SK-N-SH (cell line): ENCODE measurements at regions not wholly inside any gene's neighbourhood (a gene's known extent, or its start where the extent isn't known, plus 50 kb on each side); places are given as distances from the start of the nearest gene placed in this dataset.

Source experiments
- CTCF ChIA-PET: fragments of 300-600, 350-600 bp; formaldehyde crosslinking; extraction: SDS; loops from one replicate; lab custom pipeline; 2021; lab: Yijun Ruan, JAX
- POLR2A ChIA-PET: fragments of 350-600 bp; sonication (Branson Sonifier 250); formaldehyde crosslinking; extraction: SDS; loops from one replicate; lab custom pipeline; 2020; ENCODE audit warnings: antibody characterized with exemption, inconsistent platforms; lab: Yijun Ruan, JAX
- DNase-seq: peaks from one replicate; pipeline ENCODE4 v3.0.0; 2012
- H2AFZ ChIP-seq: fragments of 200-600 bp; sonication (generic); 2 replicates; pipeline ENCODE4 v1.8.1; 2016; ENCODE audit warnings: antibody characterized with exemption, mild to moderate bottlenecking, low read depth
- H3F3A ChIP-seq: fragments of 200-600 bp; sonication (generic); replicated peaks from 2 replicates; pipeline ENCODE3; 2016; ENCODE audit warnings: antibody characterized with exemption, mild to moderate bottlenecking; ENCODE audit not compliant: insufficient read depth
- H3K27ac ChIP-seq, 2 experiments: fragments of 200-500 bp in 1 of 2; fragments of 200-600 bp in 1 of 2; sonication (Bioruptor generic) in 1 of 2; sonication (generic), shearing (Covaris generic) in 1 of 2; 2 replicates each; pipeline versions ENCODE4 v1.5.1 to v1.6.1; 2014 to 2016; ENCODE audit warnings: low read depth in 2 of 2, inconsistent platforms in 1 of 2, low read length in 1 of 2, mild to moderate bottlenecking in 1 of 2, mixed read lengths in 1 of 2
- H3K27me3 ChIP-seq: fragments of 200-600 bp; sonication (generic), shearing (Covaris generic); 2 replicates; pipeline ENCODE4 v1.6.1; 2016; ENCODE audit warnings: mixed run types; ENCODE audit not compliant: insufficient read depth
- H3K36me3 ChIP-seq, 2 experiments: fragments of 200-500 bp in 1 of 2; fragments of 200-600 bp in 1 of 2; sonication (Bioruptor generic) in 1 of 2; sonication (generic) in 1 of 2; replicated peaks in 1 of 2; 2 replicates each; pipeline versions ENCODE3 to v1.5.1; 2014 to 2016; ENCODE audit warnings: low read length in 1 of 2, mild to moderate bottlenecking in 1 of 2; ENCODE audit not compliant: insufficient read depth in 2 of 2, control insufficient read depth in 1 of 2
- H3K4me1 ChIP-seq, 2 experiments: fragments of 200-500 bp in 1 of 2; fragments of 200-600 bp in 1 of 2; sonication (Bioruptor generic) in 1 of 2; sonication (generic), shearing (Covaris generic) in 1 of 2; 2 replicates each; pipeline versions ENCODE4 v1.5.1 to v1.6.1; 2014 to 2016; ENCODE audit warnings: low read depth in 1 of 2, low read length in 1 of 2, mixed run types in 1 of 2; ENCODE audit not compliant: insufficient read depth in 2 of 2, control insufficient read depth in 1 of 2
- H3K4me2 ChIP-seq: fragments of 200-600 bp; sonication (generic), shearing (Covaris generic); 2 replicates; pipeline ENCODE4 v1.6.1; 2017; ENCODE audit warnings: mixed run types
- H3K4me3 ChIP-seq, 2 experiments: fragments of 200-500 bp in 1 of 2; fragments of 200-600 bp in 1 of 2; sonication (Bioruptor generic) in 1 of 2; sonication (generic), shearing (Covaris generic) in 1 of 2; 2 replicates each; pipeline versions ENCODE4 v1.5.1 to v1.8.1; 2014 to 2016; ENCODE audit warnings: low read depth in 2 of 2, inconsistent platforms in 1 of 2, low read length in 1 of 2, mild to moderate bottlenecking in 1 of 2, mixed read lengths in 1 of 2, moderate library complexity in 1 of 2
- H3K79me2 ChIP-seq: fragments of 200-600 bp; sonication (generic); 2 replicates; pipeline ENCODE4 v1.8.1; 2017; ENCODE audit warnings: mild to moderate bottlenecking; ENCODE audit not compliant: insufficient read depth
- H3K9ac ChIP-seq: fragments of 200-600 bp; sonication (generic); 2 replicates; pipeline ENCODE4 v1.6.1; 2017; ENCODE audit warnings: mixed run types
- H3K9me2 ChIP-seq: fragments of 200-600 bp; sonication (generic); 2 replicates; pipeline ENCODE4 v1.6.1; 2017; ENCODE audit warnings: mixed run types
- H3K9me3 ChIP-seq: fragments of 200-600 bp; sonication (generic); 2 replicates; pipeline ENCODE4 v1.6.1; 2017; ENCODE audit warnings: mixed run types, mild to moderate bottlenecking, moderate library complexity
- H4K20me1 ChIP-seq: fragments of 200-600 bp; sonication (generic); 2 replicates; pipeline ENCODE4 v1.6.1; 2017; ENCODE audit warnings: mild to moderate bottlenecking, mixed run types; ENCODE audit not compliant: insufficient read depth
- CHD2 ChIP-seq: fragments of 150-350 bp; IDR thresholded peaks from 2 replicates; pipeline ENCODE4 v1.6.1; 2018; ENCODE audit warnings: low read length; ENCODE audit not compliant: partially characterized antibody
- EP300 ChIP-seq, 2 experiments: IDR thresholded peaks; 2 replicates each; pipeline versions ENCODE4 v1.4.0 to v1.6.1; 2012; ENCODE audit warnings: borderline replicate concordance in 1 of 2, low read depth in 1 of 2, low read length in 1 of 2
- FOSL2 ChIP-seq: IDR thresholded peaks from 2 replicates; pipeline ENCODE4 v1.4.0; 2012; ENCODE audit warnings: low read depth, mild to moderate bottlenecking, moderate library complexity, borderline replicate concordance
- FOXJ3 ChIP-seq: sonication (generic); formaldehyde crosslinking; IDR thresholded peaks from 2 replicates; pipeline ENCODE4 v1.5.1; 2020; ENCODE audit warnings: mild to moderate bottlenecking, missing genetic modification reagents
- FOXM1 ChIP-seq: IDR thresholded peaks from 2 replicates; pipeline ENCODE4 v1.4.0; 2012; ENCODE audit warnings: low read depth, mild to moderate bottlenecking
- GATA2 ChIP-seq: sonication (generic); formaldehyde crosslinking; IDR thresholded peaks from 2 replicates; pipeline ENCODE4 v1.5.0; 2020; ENCODE audit warnings: mild to moderate bottlenecking, missing genetic modification reagents
- MXI1 ChIP-seq: IDR thresholded peaks from 2 replicates; pipeline ENCODE4 v1.6.1; 2012; ENCODE audit warnings: mild to moderate bottlenecking, low read depth, low read length, improper control_type of control experiment
- POLR2AphosphoS5 ChIP-seq: IDR thresholded peaks from 2 replicates; pipeline ENCODE4 v1.6.1; 2012; ENCODE audit warnings: low read depth, low read length
- RCOR1 ChIP-seq: fragments of 150-350 bp; IDR thresholded peaks from 2 replicates; pipeline ENCODE4 v1.6.1; 2017; ENCODE audit warnings: antibody characterized with exemption, low read length
- RFX5 ChIP-seq: IDR thresholded peaks from 2 replicates; pipeline ENCODE4 v1.6.1; 2012; ENCODE audit warnings: mild to moderate bottlenecking, improper control_type of control experiment, low read length
- SMC3 ChIP-seq: IDR thresholded peaks from 2 replicates; pipeline ENCODE4 v1.6.1; 2012; ENCODE audit warnings: low read depth, low read length, improper control_type of control experiment
- YY1 ChIP-seq: IDR thresholded peaks from 2 replicates; pipeline ENCODE4 v1.4.0; 2012; ENCODE audit warnings: low read depth, mild to moderate bottlenecking
- WGBS: methylation state at CpG from one replicate; pipeline ENCODE4 v1.1.6; 2017; ENCODE audit warnings: low lambda C conversion rate; 5-methylcytosine and 5-hydroxymethylcytosine counted together
- TF ChIP-seq, protein P1 (sequence below): fragments of 200-600 bp; sonication (generic); IDR thresholded peaks from 2 replicates; pipeline ENCODE4 v1.6.1; 2017; ENCODE audit warnings: antibody characterized with exemption, mild to moderate bottlenecking, moderate library complexity
- TF ChIP-seq, protein P2 (sequence below): IDR thresholded peaks from 2 replicates; pipeline ENCODE4; 2012
- TF ChIP-seq, protein P3 (sequence below): IDR thresholded peaks from 2 replicates; pipeline ENCODE4 v1.4.0; 2012; ENCODE audit warnings: low read depth
- TF ChIP-seq, protein P4 (sequence below): fragments of 150-350 bp; IDR thresholded peaks from 2 replicates; pipeline ENCODE4 v1.6.1; 2017; ENCODE audit warnings: antibody characterized with exemption, low read length, low read depth, borderline replicate concordance
- TF ChIP-seq, protein P5 (sequence below): fragments of 150-350 bp; IDR thresholded peaks from 2 replicates; pipeline ENCODE4 v1.6.1; 2016; ENCODE audit warnings: mild to moderate bottlenecking, low read depth, low read length

GRCh38 chr2:18125303-18125702 lies 246.8 kb downstream of the KCNS3 start:
- Histone ChIP-seq H3F3A (no peaks in the 10 kb centered on the region), H3K36me3 (no peaks in the 10 kb centered on the region), H3K9ac (no peak overlapping the region), H3K4me2 (no peak overlapping the region), H4K20me1 (no peaks in the 10 kb centered on the region), H3K9me3 (no peaks in the 10 kb centered on the region), H3K4me1 (peaks cover 0 to 29% of the 10 kb centered on the region in 2 experiments; a peak in 2 of 4 replicates), H3K27me3 (no peaks in the 10 kb centered on the region), H2AFZ (no peak overlapping the region), H3K4me3 (no peak overlapping the region), H3K27ac (peak overlapping the region in 1 of 2 experiments; percentile 55; a peak in 2 of 4 replicates), H3K79me2 (no peaks in the 10 kb centered on the region), H3K9me2 (no peaks in the 10 kb centered on the region)
- ChIA-PET POLR2A (no interaction called here), CTCF (interaction anchor here (0.6 to 3.9 kb wide), 6 partner anchors 8 to 1516 kb away, joined by 3 to 23 read pairs (median 4); no protein-coding TSS in a partner anchor)
- no peak for TF ChIP-seq POLR2AphosphoS5
- TF ChIP-seq, protein P1, sequence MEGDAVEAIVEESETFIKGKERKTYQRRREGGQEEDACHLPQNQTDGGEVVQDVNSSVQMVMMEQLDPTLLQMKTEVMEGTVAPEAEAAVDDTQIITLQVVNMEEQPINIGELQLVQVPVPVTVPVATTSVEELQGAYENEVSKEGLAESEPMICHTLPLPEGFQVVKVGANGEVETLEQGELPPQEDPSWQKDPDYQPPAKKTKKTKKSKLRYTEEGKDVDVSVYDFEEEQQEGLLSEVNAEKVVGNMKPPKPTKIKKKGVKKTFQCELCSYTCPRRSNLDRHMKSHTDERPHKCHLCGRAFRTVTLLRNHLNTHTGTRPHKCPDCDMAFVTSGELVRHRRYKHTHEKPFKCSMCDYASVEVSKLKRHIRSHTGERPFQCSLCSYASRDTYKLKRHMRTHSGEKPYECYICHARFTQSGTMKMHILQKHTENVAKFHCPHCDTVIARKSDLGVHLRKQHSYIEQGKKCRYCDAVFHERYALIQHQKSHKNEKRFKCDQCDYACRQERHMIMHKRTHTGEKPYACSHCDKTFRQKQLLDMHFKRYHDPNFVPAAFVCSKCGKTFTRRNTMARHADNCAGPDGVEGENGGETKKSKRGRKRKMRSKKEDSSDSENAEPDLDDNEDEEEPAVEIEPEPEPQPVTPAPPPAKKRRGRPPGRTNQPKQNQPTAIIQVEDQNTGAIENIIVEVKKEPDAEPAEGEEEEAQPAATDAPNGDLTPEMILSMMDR, result no peak
- peak; percentile 33; the same call in 1 of the 2 replicates for TF ChIP-seq MXI1
- peak; percentile 85 for TF ChIP-seq RCOR1
- peak; percentile 40; the same call in 1 of the 2 replicates for TF ChIP-seq GATA2 (CRISPR knock-in tag)
- TF ChIP-seq, protein P2, sequence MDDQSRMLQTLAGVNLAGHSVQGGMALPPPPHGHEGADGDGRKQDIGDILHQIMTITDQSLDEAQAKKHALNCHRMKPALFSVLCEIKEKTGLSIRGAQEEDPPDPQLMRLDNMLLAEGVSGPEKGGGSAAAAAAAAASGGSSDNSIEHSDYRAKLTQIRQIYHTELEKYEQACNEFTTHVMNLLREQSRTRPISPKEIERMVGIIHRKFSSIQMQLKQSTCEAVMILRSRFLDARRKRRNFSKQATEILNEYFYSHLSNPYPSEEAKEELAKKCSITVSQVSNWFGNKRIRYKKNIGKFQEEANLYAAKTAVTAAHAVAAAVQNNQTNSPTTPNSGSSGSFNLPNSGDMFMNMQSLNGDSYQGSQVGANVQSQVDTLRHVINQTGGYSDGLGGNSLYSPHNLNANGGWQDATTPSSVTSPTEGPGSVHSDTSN, result no peak
- TF ChIP-seq CHD2, result peak; percentile 71
- peak in 1 of 2 experiments; percentile 95; a peak in 2 of 4 replicates for TF ChIP-seq EP300 (IDR thresholded peaks at IDR 0.05; ENCODE audit: borderline replicate concordance in 1 of 2, low read depth in 1 of 2, low read length in 1 of 2)
- no peak for TF ChIP-seq YY1
- TF ChIP-seq RFX5, result 0 out of 2 replicates have a peak, but pooled peaks have one; percentile 33
- TF ChIP-seq, protein P3, sequence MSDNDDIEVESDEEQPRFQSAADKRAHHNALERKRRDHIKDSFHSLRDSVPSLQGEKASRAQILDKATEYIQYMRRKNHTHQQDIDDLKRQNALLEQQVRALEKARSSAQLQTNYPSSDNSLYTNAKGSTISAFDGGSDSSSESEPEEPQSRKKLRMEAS, result no peak
- no peak for TF ChIP-seq FOXM1
- TF ChIP-seq FOXJ3 (CRISPR knock-in tag), result peak; percentile 47; the same call in 1 of the 2 replicates
- TF ChIP-seq, protein P4, sequence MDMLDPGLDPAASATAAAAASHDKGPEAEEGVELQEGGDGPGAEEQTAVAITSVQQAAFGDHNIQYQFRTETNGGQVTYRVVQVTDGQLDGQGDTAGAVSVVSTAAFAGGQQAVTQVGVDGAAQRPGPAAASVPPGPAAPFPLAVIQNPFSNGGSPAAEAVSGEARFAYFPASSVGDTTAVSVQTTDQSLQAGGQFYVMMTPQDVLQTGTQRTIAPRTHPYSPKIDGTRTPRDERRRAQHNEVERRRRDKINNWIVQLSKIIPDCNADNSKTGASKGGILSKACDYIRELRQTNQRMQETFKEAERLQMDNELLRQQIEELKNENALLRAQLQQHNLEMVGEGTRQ, result no peak
- TF ChIP-seq SMC3, result no peak
- TF ChIP-seq, protein P5, sequence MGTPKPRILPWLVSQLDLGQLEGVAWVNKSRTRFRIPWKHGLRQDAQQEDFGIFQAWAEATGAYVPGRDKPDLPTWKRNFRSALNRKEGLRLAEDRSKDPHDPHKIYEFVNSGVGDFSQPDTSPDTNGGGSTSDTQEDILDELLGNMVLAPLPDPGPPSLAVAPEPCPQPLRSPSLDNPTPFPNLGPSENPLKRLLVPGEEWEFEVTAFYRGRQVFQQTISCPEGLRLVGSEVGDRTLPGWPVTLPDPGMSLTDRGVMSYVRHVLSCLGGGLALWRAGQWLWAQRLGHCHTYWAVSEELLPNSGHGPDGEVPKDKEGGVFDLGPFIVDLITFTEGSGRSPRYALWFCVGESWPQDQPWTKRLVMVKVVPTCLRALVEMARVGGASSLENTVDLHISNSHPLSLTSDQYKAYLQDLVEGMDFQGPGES, result no peak
- no peak for TF ChIP-seq FOSL2
- DNase-seq, result no peak
- 6% methylated on average over 1 of the region's 1 CpG for WGBS
